Midbrain (tissue), 1 donor: ENCODE measurements at regions not wholly inside any gene's neighbourhood (a gene's known extent, or its start where the extent isn't known, plus 50 kb on each side); places are given as distances from the start of the nearest gene placed in this dataset.

ENCODE experiments used
- DNase-seq: peaks from one replicate; lab custom pipeline; 2025; lab: John Stamatoyannopoulos, UW

GRCh38 chr12:118467641-118468305 is 91.4 kb downstream of the SUDS3 start:
- DNase-seq, result no peak

GRCh38 chr12:118472940-118473339 is 96.6 kb downstream of the SUDS3 start:
- DNase-seq, result no peak

- no peak for DNase-seq
Measured at GRCh38 chr12:118480235-118480634, 103.9 kb downstream of the SUDS3 start.

- DNase-seq, result no peak
Measured at GRCh38 chr12:118488034-118488433, 111.7 kb downstream of the SUDS3 start.

GRCh38 chr12:118493962-118494361 is 117.6 kb downstream of the SUDS3 start:
- DNase-seq, result no peak

GRCh38 chr12:118494776-118495175 is 118.4 kb downstream of the SUDS3 start:
- no peak for DNase-seq

GRCh38 chr12:118495296-118495695 is 118.9 kb downstream of the SUDS3 start:
- DNase-seq, result no peak

- no peak for DNase-seq
Measured at GRCh38 chr12:118498171-118498570, 121.8 kb downstream of the SUDS3 start.

- DNase-seq, result no peak
Measured at GRCh38 chr12:118500299-118500698, 123.9 kb downstream of the SUDS3 start.

GRCh38 chr12:118501489-118501888 is 125.1 kb downstream of the SUDS3 start:
- no peak for DNase-seq

- DNase-seq, result no peak
Measured at GRCh38 chr12:118503476-118503875, 127.1 kb downstream of the SUDS3 start.

- DNase-seq, result no peak
Measured at GRCh38 chr12:118512669-118513068, 136.3 kb downstream of the SUDS3 start.

GRCh38 chr12:118513611-118514010 is 137.3 kb downstream of the SUDS3 start:
- DNase-seq, result no peak

GRCh38 chr12:118514297-118514696 is 137.9 kb downstream of the SUDS3 start:
- no peak for DNase-seq

GRCh38 chr12:118520214-118521035 is 144.1 kb downstream of the SUDS3 start:
- DNase-seq, result no peak

GRCh38 chr12:118521036-118521370 is 144.6 kb downstream of the SUDS3 start:
- no peak for DNase-seq

- DNase-seq, result no peak
Measured at GRCh38 chr12:118524446-118524845, 148.1 kb downstream of the SUDS3 start.

- DNase-seq, result no peak
Measured at GRCh38 chr12:118525216-118525615, 148.9 kb downstream of the SUDS3 start.

GRCh38 chr12:118526255-118527095 is 150.1 kb downstream of the SUDS3 start:
- no peak for DNase-seq

- DNase-seq, result no peak
Measured at GRCh38 chr12:118527310-118527709, 151.0 kb downstream of the SUDS3 start.

GRCh38 chr12:118528625-118529024 is 152.3 kb downstream of the SUDS3 start:
- DNase-seq, result no peak

GRCh38 chr12:118534003-118534402 is 157.6 kb downstream of the SUDS3 start:
- DNase-seq, result no peak
